NCI-H1092 (cell line): ENCODE measurements at regions not wholly inside any gene's neighbourhood (a gene's known extent, or its start where the extent isn't known, plus 50 kb on each side); places are given as distances from the start of the nearest gene placed in this dataset.
"Not testable (repeated sequence)": the region's sequence is repeated elsewhere in the genome, so short reads cannot be mapped to it uniquely, and the experiment has no call there.

Source experiments
- DNase-seq: peaks from one replicate; lab custom pipeline; 2025; lab: John Stamatoyannopoulos, UW

GRCh38 chr17:83192161-83192788, 112.9 kb downstream of the METRNL start:
- DNase-seq = no peak

GRCh38 chr17:83192789-83193335, 113.5 kb downstream of the METRNL start:
- not testable (repeated sequence) for DNase-seq

- DNase-seq = no peak
Observed at GRCh38 chr17:83193336-83194185, 114.2 kb downstream of the METRNL start.

- no peak for DNase-seq
Observed at GRCh38 chr17:83194186-83194561, 114.8 kb downstream of the METRNL start.

- no peak for DNase-seq
Observed at GRCh38 chr17:83194761-83195329, 115.4 kb downstream of the METRNL start.

- no peak for DNase-seq
Observed at GRCh38 chr17:83195330-83196023, 116.1 kb downstream of the METRNL start.

GRCh38 chr17:83196024-83196365, 116.6 kb downstream of the METRNL start:
- DNase-seq = no peak

GRCh38 chr17:83196366-83196765, 117.0 kb downstream of the METRNL start:
- DNase-seq = no peak

- DNase-seq = no peak
Observed at GRCh38 chr17:83196973-83197880, 117.8 kb downstream of the METRNL start.

GRCh38 chr17:83198366-83199341, 119.2 kb downstream of the METRNL start:
- DNase-seq = no peak

GRCh38 chr17:83199500-83200201, 120.2 kb downstream of the METRNL start:
- DNase-seq = no peak

GRCh38 chr17:83200231-83200699, 120.9 kb downstream of the METRNL start:
- DNase-seq = no peak

- DNase-seq = no peak
Observed at GRCh38 chr17:83200751-83201150, 121.3 kb downstream of the METRNL start.

GRCh38 chr17:83201206-83202001, 122.0 kb downstream of the METRNL start:
- no peak for DNase-seq

GRCh38 chr17:83202002-83203000, 122.9 kb downstream of the METRNL start:
- no peak for DNase-seq

GRCh38 chr17:83203073-83203471, 123.7 kb downstream of the METRNL start:
- no peak for DNase-seq
